GM21723 (cell line): ENCODE measurements at regions not wholly inside any gene's neighbourhood (a gene's known extent, or its start where the extent isn't known, plus 50 kb on each side); places are given as distances from the start of the nearest gene placed in this dataset.
"Not testable (repeated sequence)": the region's sequence is repeated elsewhere in the genome, so short reads cannot be mapped to it uniquely, and the experiment has no call there.

Experiments
- ATAC-seq: cut with Tn5 transposase; IDR thresholded peaks from one replicate; pipeline ENCODE4 v1.9.1; 2021; ENCODE audit warnings: mild to moderate bottlenecking, moderate library complexity; ENCODE audit not compliant: unreplicated experiment

GRCh38 chr15:84409357-84409756 lies 173.8 kb downstream of the GOLGA6L4 start:
- ATAC-seq = not testable (repeated sequence)

- ATAC-seq = not testable (repeated sequence)
Observed at GRCh38 chr15:84421513-84422181, 179.2 kb upstream of the ZSCAN2 start.

- not testable (repeated sequence) for ATAC-seq
Observed at GRCh38 chr15:84425327-84425726, 175.5 kb upstream of the ZSCAN2 start.

GRCh38 chr15:84473305-84473877 lies 127.4 kb upstream of the ZSCAN2 start:
- not testable (repeated sequence) for ATAC-seq

GRCh38 chr15:84476364-84477033 lies 124.3 kb upstream of the ZSCAN2 start:
- ATAC-seq = not testable (repeated sequence)

GRCh38 chr15:84477550-84477949 lies 123.3 kb upstream of the ZSCAN2 start:
- peak; percentile 78 for ATAC-seq

GRCh38 chr15:84480174-84480681 lies 120.6 kb upstream of the ZSCAN2 start:
- ATAC-seq = not testable (repeated sequence)

- ATAC-seq = not testable (repeated sequence)
Observed at GRCh38 chr15:84483859-84484258, 117.0 kb upstream of the ZSCAN2 start.

GRCh38 chr15:84500165-84500889 lies 100.5 kb upstream of the ZSCAN2 start:
- ATAC-seq = not testable (repeated sequence)

GRCh38 chr15:84503101-84503500 lies 97.7 kb upstream of the ZSCAN2 start:
- not testable (repeated sequence) for ATAC-seq

- ATAC-seq = not testable (repeated sequence)
Observed at GRCh38 chr15:84505552-84505951, 95.3 kb upstream of the ZSCAN2 start.

- ATAC-seq = not testable (repeated sequence)
Observed at GRCh38 chr15:84512324-84512723, 88.5 kb upstream of the ZSCAN2 start.

- not testable (repeated sequence) for ATAC-seq
Observed at GRCh38 chr15:84516773-84517172, 84.0 kb upstream of the ZSCAN2 start.

- ATAC-seq = not testable (repeated sequence)
Observed at GRCh38 chr15:84525491-84526344, 75.1 kb upstream of the ZSCAN2 start.

- not testable (repeated sequence) for ATAC-seq
Observed at GRCh38 chr15:84530751-84531150, 70.1 kb upstream of the ZSCAN2 start.

- not testable (repeated sequence) for ATAC-seq
Observed at GRCh38 chr15:84531223-84531622, 69.6 kb upstream of the ZSCAN2 start.

- not testable (repeated sequence) for ATAC-seq
Observed at GRCh38 chr15:84531709-84532367, 69.0 kb upstream of the ZSCAN2 start.

- ATAC-seq = not testable (repeated sequence)
Observed at GRCh38 chr15:84533705-84534104, 67.1 kb upstream of the ZSCAN2 start.

- ATAC-seq = not testable (repeated sequence)
Observed at GRCh38 chr15:84534561-84535235, 66.1 kb upstream of the ZSCAN2 start.
